NT2/D1 (cell line): ENCODE measurements at regions not wholly inside any gene's neighbourhood (a gene's known extent, or its start where the extent isn't known, plus 50 kb on each side); places are given as distances from the start of the nearest gene placed in this dataset.

Experiments used
- SUZ12 ChIP-seq: IDR thresholded peaks from 2 replicates; pipeline ENCODE4 v1.6.1; 2011; ENCODE audit not compliant: insufficient read length, insufficient read depth; ENCODE audit errors: extremely low read depth
- YY1 ChIP-seq: IDR thresholded peaks from 2 replicates; pipeline ENCODE4 v1.6.1; 2011; ENCODE audit not compliant: insufficient read length, insufficient read depth
- ZNF274 ChIP-seq: IDR thresholded peaks from 2 replicates; pipeline ENCODE4 v1.6.1; 2011; ENCODE audit warnings: mild to moderate bottlenecking, low read depth, low read length

GRCh38 chr20:57958050-57958420, 248.2 kb upstream of the PMEPA1 start:
- no peak for TF ChIP-seq ZNF274
- no peak for TF ChIP-seq YY1
- no peak for TF ChIP-seq SUZ12
